Liver (tissue), 7 donors: ENCODE measurements at regions not wholly inside any gene's neighbourhood (a gene's known extent, or its start where the extent isn't known, plus 50 kb on each side); places are given as distances from the start of the nearest gene placed in this dataset.

Experiments used
- DNase-seq: peaks from one replicate; pipeline ENCODE4 v3.0.0-alpha.2; 2017; ENCODE audit warnings: low spot score
- H3K27ac ChIP-seq, 2 donors: one replicate each; pipeline ENCODE4 v1.7.0; 2013; ENCODE audit warnings: inconsistent platforms in 2 of 2, low read length in 2 of 2, control low read depth in 1 of 2, low read depth in 1 of 2, mild to moderate bottlenecking in 1 of 2
- H3K27me3 ChIP-seq, 4 donors: one replicate each; pipeline versions ENCODE4 v1.6.1 to v1.7.0; 2013; ENCODE audit warnings: low read length in 3 of 4, inconsistent platforms in 1 of 4, mild to moderate bottlenecking in 1 of 4, moderate library complexity in 1 of 4; ENCODE audit not compliant: control insufficient read depth in 4 of 4, insufficient read depth in 4 of 4
- H3K36me3 ChIP-seq, 4 donors: one replicate each; pipeline versions ENCODE4 v1.6.1 to v1.7.0; 2013; ENCODE audit warnings: low read length in 3 of 4, mild to moderate bottlenecking in 3 of 4, low read depth in 1 of 4, moderate library complexity in 1 of 4; ENCODE audit not compliant: control insufficient read depth in 4 of 4, insufficient read depth in 3 of 4
- H3K4me1 ChIP-seq, 4 donors: one replicate each; pipeline versions ENCODE4 v1.6.1 to v1.7.0; 2013; ENCODE audit warnings: low read length in 3 of 4, mild to moderate bottlenecking in 3 of 4, moderate library complexity in 1 of 4; ENCODE audit not compliant: control insufficient read depth in 4 of 4, insufficient read depth in 4 of 4
- H3K4me3 ChIP-seq, 3 donors: one replicate each; pipeline versions ENCODE4 v1.6.1 to v1.7.0; 2013; ENCODE audit warnings: low read length in 3 of 3, control low read depth in 1 of 3, low read depth in 1 of 3, mild to moderate bottlenecking in 1 of 3
- H3K9ac ChIP-seq, 2 donors: one replicate each; pipeline ENCODE4 v1.7.0; 2013; ENCODE audit warnings: low read length in 2 of 2, mild to moderate bottlenecking in 2 of 2, moderate library complexity in 2 of 2, control low read depth in 1 of 2, low read depth in 1 of 2
- H3K9me3 ChIP-seq, 4 donors: one replicate each; pipeline versions ENCODE4 v1.6.1 to v1.7.0; 2013; ENCODE audit warnings: low read length in 3 of 4; ENCODE audit not compliant: control insufficient read depth in 4 of 4
- EGR1 ChIP-seq, 2 donors: IDR thresholded peaks; 2 replicates each; pipeline ENCODE4 v1.6.1; 2016 to 2018; ENCODE audit warnings: antibody characterized with exemption in 2 of 2, low read depth in 2 of 2
- FOXA1 ChIP-seq: IDR thresholded peaks from 2 replicates; pipeline ENCODE4 v1.6.1; 2016; ENCODE audit warnings: antibody characterized with exemption
- FOXA2 ChIP-seq: IDR thresholded peaks from 2 replicates; pipeline ENCODE4 v1.6.1; 2016; ENCODE audit warnings: antibody characterized with exemption
- HNF4A ChIP-seq, 2 donors: conservative IDR thresholded peaks; 2 replicates each; pipeline ENCODE4 v1.6.1; 2016; ENCODE audit warnings: antibody characterized with exemption in 2 of 2, mild to moderate bottlenecking in 2 of 2
- HNF4G ChIP-seq: IDR thresholded peaks from 2 replicates; pipeline ENCODE4 v1.6.1; 2016; ENCODE audit warnings: antibody characterized with exemption
- JUND ChIP-seq, 2 donors: IDR thresholded peaks; 2 replicates each; pipeline ENCODE4 v1.6.1; 2016; ENCODE audit warnings: antibody characterized with exemption in 2 of 2
- MAX ChIP-seq: IDR thresholded peaks from 2 replicates; pipeline ENCODE4 v1.6.1; 2016; ENCODE audit warnings: antibody characterized with exemption
- RAD21 ChIP-seq, 2 donors: IDR thresholded peaks; 2 replicates each; pipeline ENCODE4 v1.6.1; 2016; ENCODE audit warnings: antibody characterized with exemption in 2 of 2, mild to moderate bottlenecking in 2 of 2
- REST ChIP-seq: IDR thresholded peaks from 2 replicates; pipeline ENCODE4 v1.6.1; 2016; ENCODE audit warnings: antibody characterized with exemption, mild to moderate bottlenecking
- RXRA ChIP-seq, 2 donors: IDR thresholded peaks; 2 replicates each; pipeline ENCODE4 v1.6.1; 2017 to 2018; ENCODE audit warnings: antibody characterized with exemption in 2 of 2, mild to moderate bottlenecking in 1 of 2
- SP1 ChIP-seq: IDR thresholded peaks from 2 replicates; pipeline ENCODE4 v1.6.1; 2018; ENCODE audit warnings: antibody characterized with exemption, mild to moderate bottlenecking
- TAF1 ChIP-seq: conservative IDR thresholded peaks from 2 replicates; pipeline ENCODE4 v1.6.1; 2016; ENCODE audit warnings: antibody characterized with exemption, mild to moderate bottlenecking
- YY1 ChIP-seq: IDR thresholded peaks from 2 replicates; pipeline ENCODE4 v1.6.1; 2016; ENCODE audit warnings: antibody characterized with exemption, mild to moderate bottlenecking
- WGBS: extraction: QIAGEN DNeasy Blood & Tissue Kit; methylation state at CpG from one replicate; pipeline ENCODE4 v1.1.7; 2013; 5-methylcytosine and 5-hydroxymethylcytosine counted together
- TF ChIP-seq, protein P1 (sequence below): IDR thresholded peaks from 2 replicates; pipeline ENCODE4 v1.6.1; 2016; ENCODE audit warnings: antibody characterized with exemption
- TF ChIP-seq, protein P2 (sequence below): IDR thresholded peaks from 2 replicates; pipeline ENCODE4 v1.6.1; 2016; ENCODE audit warnings: antibody characterized with exemption
- donor health status: healthy.
- donor health status: healthy.
- donor health status: healthy.
- donor health status: healthy.

- 80% methylated on average over 1 of the region's 1 CpG for WGBS
- Histone ChIP-seq H3K9ac (no peak overlapping the region), H3K27ac (no peak overlapping the region), H3K27me3 (no peaks in the 10 kb centered on the region), H3K9me3 (no peaks in the 10 kb centered on the region), H3K4me1 (no peaks in the 10 kb centered on the region), H3K36me3 (no peaks in the 10 kb centered on the region), H3K4me3 (no peak overlapping the region)
- no peak for TF ChIP-seq HNF4G
- no peak for DNase-seq
Observed at GRCh38 chr5:13516195-13516594, 428.3 kb downstream of the DNAH5 start.

DNA sequence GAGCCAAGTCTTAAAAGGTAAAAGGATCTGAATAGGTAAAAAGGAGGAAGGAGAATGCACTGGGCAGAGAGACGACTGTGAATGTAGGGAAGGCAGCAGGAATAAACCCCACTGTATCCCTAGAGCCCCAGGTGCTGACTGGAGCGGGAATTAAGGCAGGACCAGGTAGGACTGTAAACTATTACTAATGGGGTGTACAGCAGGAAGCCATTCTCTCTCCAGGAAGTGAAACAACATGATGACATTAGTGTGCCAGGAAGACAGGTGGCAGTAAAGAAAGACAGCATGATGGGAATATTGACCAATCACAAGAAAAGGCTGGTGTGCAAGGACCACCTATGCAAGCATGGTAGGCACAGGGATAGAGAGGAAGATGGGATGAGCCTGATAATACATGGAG lies 433.0 kb downstream of the DNAH5 start:
- 77% methylated on average over 2 of the region's 2 CpGs for WGBS
- no peak for DNase-seq
- no peaks in the 10 kb centered on the region for H3K9me3 ChIP-seq

More for the DNA sequence above, 433.0 kb downstream of the DNAH5 start:
- H3K27me3 ChIP-seq = no peaks in the 10 kb centered on the region
- H3K4me1 ChIP-seq = no peaks in the 10 kb centered on the region
- no peak overlapping the region for H3K4me3 ChIP-seq
- no peak for TF ChIP-seq SP1
- TF ChIP-seq, protein P1, sequence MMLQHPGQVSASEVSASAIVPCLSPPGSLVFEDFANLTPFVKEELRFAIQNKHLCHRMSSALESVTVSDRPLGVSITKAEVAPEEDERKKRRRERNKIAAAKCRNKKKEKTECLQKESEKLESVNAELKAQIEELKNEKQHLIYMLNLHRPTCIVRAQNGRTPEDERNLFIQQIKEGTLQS = no peak
- no peak for TF ChIP-seq REST
- no peak for TF ChIP-seq FOXA1
- no peak for TF ChIP-seq HNF4A (conservative IDR thresholded peaks at IDR 0.05)
- TF ChIP-seq YY1 = no peak
- no peak for TF ChIP-seq JUND (IDR thresholded peaks at IDR 0.05)
- TF ChIP-seq, protein P2, sequence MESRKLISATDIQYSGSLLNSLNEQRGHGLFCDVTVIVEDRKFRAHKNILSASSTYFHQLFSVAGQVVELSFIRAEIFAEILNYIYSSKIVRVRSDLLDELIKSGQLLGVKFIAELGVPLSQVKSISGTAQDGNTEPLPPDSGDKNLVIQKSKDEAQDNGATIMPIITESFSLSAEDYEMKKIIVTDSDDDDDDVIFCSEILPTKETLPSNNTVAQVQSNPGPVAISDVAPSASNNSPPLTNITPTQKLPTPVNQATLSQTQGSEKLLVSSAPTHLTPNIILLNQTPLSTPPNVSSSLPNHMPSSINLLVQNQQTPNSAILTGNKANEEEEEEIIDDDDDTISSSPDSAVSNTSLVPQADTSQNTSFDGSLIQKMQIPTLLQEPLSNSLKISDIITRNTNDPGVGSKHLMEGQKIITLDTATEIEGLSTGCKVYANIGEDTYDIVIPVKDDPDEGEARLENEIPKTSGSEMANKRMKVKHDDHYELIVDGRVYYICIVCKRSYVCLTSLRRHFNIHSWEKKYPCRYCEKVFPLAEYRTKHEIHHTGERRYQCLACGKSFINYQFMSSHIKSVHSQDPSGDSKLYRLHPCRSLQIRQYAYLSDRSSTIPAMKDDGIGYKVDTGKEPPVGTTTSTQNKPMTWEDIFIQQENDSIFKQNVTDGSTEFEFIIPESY = no peak
- no peak for TF ChIP-seq MAX
- no peak for TF ChIP-seq FOXA2
- TF ChIP-seq HNF4G = no peak
- no peak for TF ChIP-seq RXRA (IDR thresholded peaks at IDR 0.05)
- no peak for TF ChIP-seq EGR1 (IDR thresholded peaks at IDR 0.05; ENCODE audit: low read depth in 2 of 2)
- TF ChIP-seq RAD21 (IDR thresholded peaks at IDR 0.05) = no peak
- TF ChIP-seq TAF1 = no peak
- H3K27ac ChIP-seq = no peak overlapping the region
- no peak overlapping the region for H3K9ac ChIP-seq
- no peaks in the 10 kb centered on the region for H3K36me3 ChIP-seq
